SJSA1 (cell line): ENCODE measurements at regions not wholly inside any gene's neighbourhood (a gene's known extent, or its start where the extent isn't known, plus 50 kb on each side); places are given as distances from the start of the nearest gene placed in this dataset.

Source experiments
- DNase-seq, 2 experiments: peaks; one replicate each; pipeline ENCODE4 v3.0.0-alpha.2; 2015 to 2020; ENCODE audit warnings: low spot score in 2 of 2, low read depth in 1 of 2
- H3K27ac ChIP-seq: fragments of 250-450 bp; sonication (Bioruptor Pico); 2 replicates; pipeline ENCODE4 v1.5.1; 2020; ENCODE audit warnings: mild to moderate bottlenecking, moderate library complexity
- H3K27me3 ChIP-seq: fragments of 250-450 bp; sonication (Bioruptor Pico); replicated peaks from 2 replicates; pipeline ENCODE4 v1.5.1; 2020; ENCODE audit warnings: mild to moderate bottlenecking, moderate library complexity
- H3K36me3 ChIP-seq: fragments of 250-450 bp; sonication (Bioruptor Pico); 2 replicates; pipeline ENCODE4 v1.5.1; 2020; ENCODE audit warnings: mild to moderate bottlenecking
- H3K4me1 ChIP-seq: fragments of 250-450 bp; sonication (Bioruptor Pico); replicated peaks from 2 replicates; pipeline ENCODE4 v1.6.1; 2021; ENCODE audit warnings: mild to moderate bottlenecking
- H3K4me3 ChIP-seq: fragments of 250-450 bp; sonication (Bioruptor Pico); 2 replicates; pipeline ENCODE4 v1.5.1; 2020; ENCODE audit warnings: mild to moderate bottlenecking
- H3K9me3 ChIP-seq: fragments of 250-450 bp; sonication (Bioruptor Pico); replicated peaks from 2 replicates; pipeline ENCODE4 v1.5.1; 2020; ENCODE audit warnings: mild to moderate bottlenecking

GRCh38 chrX:45400027-45400779 lies 199.5 kb upstream of the DIPK2B start:
- Histone ChIP-seq H3K27me3 (no peaks in the 10 kb centered on the region), H3K4me3 (no peak overlapping the region), H3K9me3 (no peaks in the 10 kb centered on the region), H3K36me3 (no peaks in the 10 kb centered on the region), H3K27ac (no peak overlapping the region), H3K4me1 (no peaks in the 10 kb centered on the region)
- no peak for DNase-seq

DNA sequence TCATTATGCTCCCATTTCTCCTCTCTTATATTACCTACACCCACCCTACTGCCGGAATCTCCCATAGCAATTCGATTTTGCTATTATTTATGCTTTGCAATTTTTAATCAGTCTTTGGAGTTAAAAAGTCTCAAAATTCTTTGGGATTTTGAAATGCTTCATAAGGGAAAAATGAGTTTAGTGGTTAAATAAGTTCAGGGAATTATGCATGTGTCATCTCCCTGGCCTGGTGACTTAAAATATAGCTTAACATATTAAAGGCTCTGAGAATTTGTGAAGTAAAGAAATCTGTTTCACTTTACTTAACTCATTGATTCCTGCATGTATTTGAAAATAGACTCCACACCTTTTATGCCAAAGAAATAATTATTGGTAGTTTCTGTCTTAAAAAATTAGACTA lies 185.1 kb upstream of the DIPK2B start:
- DNase-seq, result no peak
- Histone ChIP-seq H3K36me3 (no peaks in the 10 kb centered on the region), H3K4me1 (no peaks in the 10 kb centered on the region), H3K27ac (no peak overlapping the region), H3K4me3 (no peak overlapping the region), H3K9me3 (no peaks in the 10 kb centered on the region), H3K27me3 (no peaks in the 10 kb centered on the region)

DNA sequence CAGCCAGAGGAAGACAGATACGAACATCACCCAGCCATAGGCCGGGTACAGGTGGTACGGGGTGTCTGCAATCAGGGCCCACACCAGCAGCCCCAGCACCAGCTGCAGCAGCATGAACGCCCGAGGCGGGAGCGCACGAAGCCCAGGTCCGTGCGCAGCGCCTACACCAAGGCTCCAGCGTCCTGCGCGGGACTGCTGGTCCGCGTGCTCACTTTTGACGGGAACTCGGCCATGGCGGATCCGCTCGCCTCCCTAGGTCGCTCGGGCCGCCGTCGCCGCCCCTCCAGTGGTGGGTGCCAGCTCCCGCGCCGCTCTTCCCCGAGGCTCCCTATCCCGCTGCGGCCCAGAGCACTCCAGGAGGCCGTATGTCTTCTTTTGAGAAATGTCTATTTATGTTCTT lies 181.2 kb upstream of the DIPK2B start:
- H3K36me3 ChIP-seq, result no peaks in the 10 kb centered on the region
- no peak overlapping the region for H3K4me3 ChIP-seq
- DNase-seq, result no peak
- H3K4me1 ChIP-seq, result no peaks in the 10 kb centered on the region
- H3K27ac ChIP-seq, result no peak overlapping the region
- no peaks in the 10 kb centered on the region for H3K27me3 ChIP-seq
- H3K9me3 ChIP-seq, result no peaks in the 10 kb centered on the region

- H3K27ac ChIP-seq, result no peak overlapping the region
- DNase-seq, result no peak
- H3K36me3 ChIP-seq, result no peaks in the 10 kb centered on the region
Observed at GRCh38 chrX:45381366-45381765, 180.7 kb upstream of the DIPK2B start.

DNA sequence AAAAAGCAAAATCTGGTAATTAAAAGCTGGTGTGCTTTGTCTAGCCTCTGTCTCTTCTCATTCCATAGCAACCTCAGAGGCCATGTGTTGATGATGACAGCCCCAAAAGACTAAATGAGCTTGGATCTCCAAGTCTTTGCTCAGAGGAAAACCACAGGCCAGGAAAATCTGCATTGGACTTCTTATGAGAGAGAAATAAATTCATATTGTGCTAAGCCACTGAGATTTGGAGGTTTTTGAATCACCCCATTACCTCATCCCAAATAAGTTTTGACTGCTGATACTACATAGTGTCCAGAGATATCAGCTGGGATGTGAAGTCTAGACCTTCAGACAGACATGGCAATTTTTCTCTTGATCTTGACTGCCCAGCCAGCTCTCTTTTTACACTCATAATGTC lies 178.6 kb upstream of the DIPK2B start:
- H3K27me3 ChIP-seq, result no peaks in the 10 kb centered on the region
- no peak overlapping the region for H3K27ac ChIP-seq
- no peaks in the 10 kb centered on the region for H3K9me3 ChIP-seq
- H3K36me3 ChIP-seq, result no peaks in the 10 kb centered on the region
- DNase-seq, result no peak
- H3K4me1 ChIP-seq, result no peaks in the 10 kb centered on the region
- no peak overlapping the region for H3K4me3 ChIP-seq

More at GRCh38 chrX:45381366-45381765, 180.7 kb upstream of the DIPK2B start:
- Histone ChIP-seq H3K9me3 (no peaks in the 10 kb centered on the region), H3K4me3 (no peak overlapping the region), H3K4me1 (no peaks in the 10 kb centered on the region), H3K27me3 (no peaks in the 10 kb centered on the region)

DNA sequence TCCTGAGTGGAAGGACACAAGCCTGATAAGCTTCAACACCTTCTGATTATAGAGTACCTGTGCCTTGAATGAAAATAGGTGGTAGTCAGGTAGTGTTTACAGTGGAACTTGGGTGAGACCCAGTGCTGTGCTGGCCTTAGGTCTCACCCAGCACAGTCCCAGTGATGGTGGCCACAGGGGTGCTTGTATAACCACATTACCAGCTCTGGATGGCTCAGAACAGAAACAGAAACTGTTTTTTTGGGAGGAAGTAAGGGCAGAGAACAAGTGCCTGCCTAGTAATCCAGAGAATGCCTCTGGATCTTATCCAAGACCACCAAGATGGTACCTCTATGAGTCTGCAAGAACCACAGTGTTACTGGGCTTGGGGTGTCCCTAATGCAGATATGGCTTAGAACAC lies 171.5 kb upstream of the DIPK2B start:
- no peak for DNase-seq
- H3K4me3 ChIP-seq, result no peak overlapping the region

GRCh38 chrX:45368705-45369104 lies 168.0 kb upstream of the DIPK2B start:
- no peak for DNase-seq
- Histone ChIP-seq H3K9me3 (no peaks in the 10 kb centered on the region), H3K27me3 (no peaks in the 10 kb centered on the region)

More for the DNA sequence above, 171.5 kb upstream of the DIPK2B start:
- Histone ChIP-seq H3K4me1 (no peaks in the 10 kb centered on the region), H3K27ac (no peak overlapping the region), H3K27me3 (no peaks in the 10 kb centered on the region), H3K9me3 (no peaks in the 10 kb centered on the region), H3K36me3 (no peaks in the 10 kb centered on the region)

DNA sequence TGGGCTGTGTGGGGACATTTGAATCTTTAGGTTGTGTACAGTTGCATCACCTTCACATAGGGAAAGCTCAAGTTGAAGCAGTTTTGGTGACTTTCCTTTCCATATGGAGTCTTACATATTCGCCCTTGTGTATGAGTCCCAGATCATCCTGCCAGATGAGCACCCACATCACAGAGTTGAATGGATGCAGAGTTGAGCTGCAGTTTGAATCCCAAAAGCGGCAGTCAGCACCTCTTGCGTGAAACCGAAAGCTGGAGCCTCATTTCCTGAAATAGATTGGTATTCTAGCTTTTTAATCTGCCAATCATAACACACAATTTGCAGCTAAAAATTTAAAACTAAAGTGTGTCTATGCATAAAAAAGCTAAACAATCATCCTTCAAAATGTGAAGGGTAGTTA lies 162.9 kb upstream of the DIPK2B start:
- no peaks in the 10 kb centered on the region for H3K27me3 ChIP-seq
- no peaks in the 10 kb centered on the region for H3K9me3 ChIP-seq
- no peaks in the 10 kb centered on the region for H3K36me3 ChIP-seq
- no peaks in the 10 kb centered on the region for H3K4me1 ChIP-seq
- no peak overlapping the region for H3K4me3 ChIP-seq
- DNase-seq, result no peak
- no peak overlapping the region for H3K27ac ChIP-seq

More at GRCh38 chrX:45368705-45369104, 168.0 kb upstream of the DIPK2B start:
- no peak overlapping the region for H3K4me3 ChIP-seq
- no peak overlapping the region for H3K27ac ChIP-seq
- H3K4me1 ChIP-seq, result no peaks in the 10 kb centered on the region
- no peaks in the 10 kb centered on the region for H3K36me3 ChIP-seq

- H3K27me3 ChIP-seq, result no peaks in the 10 kb centered on the region
- H3K27ac ChIP-seq, result no peak overlapping the region
- no peak for DNase-seq
- H3K4me3 ChIP-seq, result no peak overlapping the region
- H3K36me3 ChIP-seq, result no peaks in the 10 kb centered on the region
- no peaks in the 10 kb centered on the region for H3K9me3 ChIP-seq
- no peaks in the 10 kb centered on the region for H3K4me1 ChIP-seq
Observed at GRCh38 chrX:45360571-45360970, 159.9 kb upstream of the DIPK2B start.

GRCh38 chrX:45358392-45358791 lies 157.7 kb upstream of the DIPK2B start:
- Histone ChIP-seq H3K36me3 (no peaks in the 10 kb centered on the region), H3K4me3 (no peak overlapping the region), H3K27me3 (no peaks in the 10 kb centered on the region), H3K9me3 (no peaks in the 10 kb centered on the region), H3K27ac (no peak overlapping the region), H3K4me1 (no peaks in the 10 kb centered on the region)
- no peak for DNase-seq

DNA sequence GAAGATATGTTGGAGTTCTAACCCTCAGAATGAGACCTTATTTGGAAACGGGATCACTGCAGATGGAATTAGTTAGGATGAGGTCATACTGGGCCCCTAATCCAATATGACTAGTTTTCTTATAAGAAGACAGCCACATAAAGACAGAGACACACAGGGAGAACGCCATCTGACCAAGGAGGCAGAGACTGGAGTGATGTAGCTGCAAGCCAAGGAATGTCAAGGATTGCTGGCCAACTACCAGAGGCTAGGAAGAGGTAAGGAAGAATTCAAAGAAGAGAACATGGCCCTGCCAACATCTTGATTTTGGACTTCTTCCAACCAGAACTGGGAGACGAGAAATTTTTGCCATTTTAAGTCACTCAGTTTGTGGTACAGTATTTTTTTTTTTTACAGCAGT lies 152.8 kb upstream of the DIPK2B start:
- DNase-seq, result no peak
- H3K27me3 ChIP-seq, result no peaks in the 10 kb centered on the region
- H3K4me1 ChIP-seq, result no peaks in the 10 kb centered on the region
- H3K36me3 ChIP-seq, result no peaks in the 10 kb centered on the region
- no peaks in the 10 kb centered on the region for H3K9me3 ChIP-seq
- no peak overlapping the region for H3K4me3 ChIP-seq
- no peak overlapping the region for H3K27ac ChIP-seq

DNA sequence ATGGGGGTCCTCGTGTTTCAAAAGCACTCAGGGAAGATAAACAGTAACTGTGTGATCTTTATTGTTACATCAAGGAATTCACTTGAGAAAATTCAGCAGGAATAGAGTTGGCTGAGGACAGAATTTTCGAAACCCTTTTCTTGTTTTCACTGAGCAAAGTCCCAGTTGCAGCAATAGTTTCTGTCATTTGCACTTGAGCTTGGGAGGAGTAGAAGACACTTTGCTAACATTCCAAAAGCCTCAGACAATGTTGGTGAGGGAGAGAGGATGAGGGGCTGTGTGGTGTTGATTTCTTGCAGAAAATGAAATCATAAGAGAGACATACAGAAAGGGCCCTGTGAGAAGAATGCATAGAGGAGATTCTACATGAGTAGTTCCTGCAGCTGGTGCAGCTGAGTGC lies 151.9 kb upstream of the DIPK2B start:
- no peaks in the 10 kb centered on the region for H3K36me3 ChIP-seq
- no peaks in the 10 kb centered on the region for H3K9me3 ChIP-seq
- DNase-seq, result no peak
- H3K4me3 ChIP-seq, result no peak overlapping the region
- H3K27ac ChIP-seq, result no peak overlapping the region
- H3K4me1 ChIP-seq, result no peaks in the 10 kb centered on the region
- H3K27me3 ChIP-seq, result no peaks in the 10 kb centered on the region

GRCh38 chrX:45351478-45351877 lies 150.8 kb upstream of the DIPK2B start:
- H3K4me1 ChIP-seq, result no peaks in the 10 kb centered on the region
- H3K36me3 ChIP-seq, result no peaks in the 10 kb centered on the region
- H3K4me3 ChIP-seq, result no peak overlapping the region
- no peaks in the 10 kb centered on the region for H3K9me3 ChIP-seq
- DNase-seq, result no peak
- H3K27me3 ChIP-seq, result no peaks in the 10 kb centered on the region
- no peak overlapping the region for H3K27ac ChIP-seq

GRCh38 chrX:45348296-45348695 lies 147.6 kb upstream of the DIPK2B start:
- no peaks in the 10 kb centered on the region for H3K9me3 ChIP-seq
- no peak for DNase-seq
- H3K27ac ChIP-seq, result no peak overlapping the region
- H3K4me1 ChIP-seq, result no peaks in the 10 kb centered on the region
- H3K27me3 ChIP-seq, result no peaks in the 10 kb centered on the region
- no peak overlapping the region for H3K4me3 ChIP-seq
- H3K36me3 ChIP-seq, result no peaks in the 10 kb centered on the region

DNA sequence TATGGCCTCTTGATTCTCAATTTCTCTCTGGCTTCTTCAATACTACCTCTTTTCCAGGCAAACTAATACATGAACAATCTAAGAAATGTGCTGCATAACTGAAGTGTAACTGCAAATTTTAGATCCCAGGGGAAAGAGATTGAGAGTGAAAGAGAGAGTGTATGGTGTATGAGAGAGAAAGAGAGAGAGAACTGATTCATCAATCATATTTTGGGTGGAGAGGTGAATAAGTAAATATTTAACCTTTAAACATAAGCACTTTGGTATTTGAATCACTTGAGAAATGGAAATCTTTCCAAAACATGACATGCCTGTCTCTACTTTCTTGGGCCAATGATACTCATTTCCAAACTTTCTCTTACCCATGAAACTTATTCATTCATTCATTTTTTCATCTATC lies 147.2 kb upstream of the DIPK2B start:
- no peak overlapping the region for H3K27ac ChIP-seq
- DNase-seq, result no peak
- no peaks in the 10 kb centered on the region for H3K36me3 ChIP-seq
- no peaks in the 10 kb centered on the region for H3K27me3 ChIP-seq
- no peaks in the 10 kb centered on the region for H3K4me1 ChIP-seq
- H3K4me3 ChIP-seq, result no peak overlapping the region
- H3K9me3 ChIP-seq, result no peaks in the 10 kb centered on the region
